Esophagus squamous epithelium (tissue), 5 donors: ENCODE measurements at regions not wholly inside any gene's neighbourhood (a gene's known extent, or its start where the extent isn't known, plus 50 kb on each side); places are given as distances from the start of the nearest gene placed in this dataset.

Source experiments
- DNase-seq: peaks from one replicate; lab custom pipeline; 2025; lab: John Stamatoyannopoulos, UW
- H3K27ac ChIP-seq, 4 donors: fragments of 200-600 bp; sonication (generic); one replicate each; pipeline ENCODE4 v1.5.1; 2016 to 2019; ENCODE audit warnings: mild to moderate bottlenecking in 1 of 4
- H3K27me3 ChIP-seq, 4 donors: fragments of 200-600 bp; sonication (generic); 1 replicate in 3 of 4; 2 replicates in 1 of 4; pipeline versions ENCODE4 v1.5.1 to v1.6.0; 2017 to 2021; ENCODE audit warnings: antibody characterized with exemption in 1 of 4
- H3K36me3 ChIP-seq, 3 donors: fragments of 200-600 bp; sonication (generic); one replicate each; pipeline ENCODE4 v1.5.1; 2016 to 2019
- H3K4me1 ChIP-seq, 3 donors: fragments of 200-600 bp; sonication (generic); one replicate each; pipeline ENCODE4 v1.5.1; 2017 to 2019
- H3K4me3 ChIP-seq, 4 donors: fragments of 200-600 bp; sonication (generic); 1 replicate in 3 of 4; 2 replicates in 1 of 4; pipeline ENCODE4 v1.5.1; 2016 to 2019; ENCODE audit warnings: mild to moderate bottlenecking in 2 of 4, moderate library complexity in 1 of 4
- H3K9me3 ChIP-seq, 3 donors: fragments of 200-600 bp; sonication (generic); one replicate each; pipeline ENCODE4 v1.5.1; 2016 to 2019
- CTCF ChIP-seq, 6 experiments: fragments of 450-650 bp in 4 of 6; fragments of 200-600 bp in 2 of 6; sonication (generic) in 2 of 6; IDR thresholded peaks; one replicate each; pipeline ENCODE4 v1.5.1; 2016 to 2019; ENCODE audit warnings: antibody characterized with exemption in 6 of 6, mild to moderate bottlenecking in 4 of 6, moderate library complexity in 4 of 6
- POLR2A ChIP-seq, 4 donors: fragments of 450-650 bp; IDR thresholded peaks; one replicate each; pipeline ENCODE4 v1.6.1; 2017; ENCODE audit warnings: antibody characterized with exemption in 4 of 4, mild to moderate bottlenecking in 4 of 4, moderate library complexity in 3 of 4
- WGBS, 2 donors: methylation state at CpG; one replicate each; pipeline ENCODE4 v1.1.5; 2018; 5-methylcytosine and 5-hydroxymethylcytosine counted together
- intact Hi-C: fragments of 100-400 bp; cut with DNase I; formaldehyde crosslinking; loops from one replicate; pipeline ENCODE4 v1.15.0; 2022
- donor health status: DM: yes; HTN: yes; CAD: no.

GRCh38 chr5:120738568-120738967 lies 274.5 kb downstream of the PRR16 start:
- no peaks in the 10 kb centered on the region for H3K27me3 ChIP-seq
- H3K36me3 ChIP-seq = no peaks in the 10 kb centered on the region
- no peak overlapping the region for H3K27ac ChIP-seq
- intact Hi-C loops = no loop called here
- DNase-seq = no peak
- WGBS, 2 donors = 48 to 69% methylated on average over 2 of the region's 2 CpGs
- no peaks in the 10 kb centered on the region for H3K9me3 ChIP-seq
- H3K4me3 ChIP-seq = no peak overlapping the region
- no peaks in the 10 kb centered on the region for H3K4me1 ChIP-seq
- no peak for TF ChIP-seq POLR2A (IDR thresholded peaks at IDR 0.05)
- no peak for TF ChIP-seq CTCF (IDR thresholded peaks at IDR 0.05)

GRCh38 chr5:120740989-120741388 lies 276.9 kb downstream of the PRR16 start:
- Histone ChIP-seq H3K27me3 (no peaks in the 10 kb centered on the region), H3K4me1 (no peaks in the 10 kb centered on the region), H3K27ac (no peak overlapping the region), H3K4me3 (no peak overlapping the region), H3K9me3 (no peaks in the 10 kb centered on the region), H3K36me3 (no peaks in the 10 kb centered on the region)
- TF ChIP-seq POLR2A (IDR thresholded peaks at IDR 0.05) = no peak
- TF ChIP-seq CTCF (IDR thresholded peaks at IDR 0.05) = no peak
- DNase-seq = no peak
- intact Hi-C loops = no loop called here

- 82 to 85% methylated on average over 2 of the region's 2 CpGs for WGBS, 2 donors
- Histone ChIP-seq H3K9me3 (no peaks in the 10 kb centered on the region), H3K27ac (no peak overlapping the region), H3K27me3 (no peaks in the 10 kb centered on the region), H3K4me3 (no peak overlapping the region), H3K36me3 (no peaks in the 10 kb centered on the region), H3K4me1 (no peaks in the 10 kb centered on the region)
- intact Hi-C loops = no loop called here
- no peak for DNase-seq
- TF ChIP-seq POLR2A (IDR thresholded peaks at IDR 0.05) (no peak), CTCF (IDR thresholded peaks at IDR 0.05) (no peak)
Observed at GRCh38 chr5:120748474-120748873, 284.4 kb downstream of the PRR16 start.

GRCh38 chr5:120749737-120750136 lies 285.6 kb downstream of the PRR16 start:
- H3K27me3 ChIP-seq = no peaks in the 10 kb centered on the region
- intact Hi-C loops = no loop called here
- H3K4me1 ChIP-seq = no peaks in the 10 kb centered on the region
- no peak for TF ChIP-seq CTCF (IDR thresholded peaks at IDR 0.05)
- no peak for TF ChIP-seq POLR2A (IDR thresholded peaks at IDR 0.05)
- 44 to 50% methylated on average over 3 of the region's 3 CpGs for WGBS, 2 donors
- H3K4me3 ChIP-seq = no peak overlapping the region
- DNase-seq = no peak
- H3K27ac ChIP-seq = no peak overlapping the region
- H3K36me3 ChIP-seq = no peaks in the 10 kb centered on the region
- H3K9me3 ChIP-seq = no peaks in the 10 kb centered on the region

- H3K27me3 ChIP-seq = no peaks in the 10 kb centered on the region
- DNase-seq = no peak
- no peaks in the 10 kb centered on the region for H3K36me3 ChIP-seq
- TF ChIP-seq POLR2A (IDR thresholded peaks at IDR 0.05) = no peak
- TF ChIP-seq CTCF (IDR thresholded peaks at IDR 0.05) = no peak
- no peaks in the 10 kb centered on the region for H3K9me3 ChIP-seq
- no peak overlapping the region for H3K27ac ChIP-seq
- intact Hi-C loops = no loop called here
- no peak overlapping the region for H3K4me3 ChIP-seq
- no peaks in the 10 kb centered on the region for H3K4me1 ChIP-seq
Observed at GRCh38 chr5:120759587-120759986, 295.5 kb downstream of the PRR16 start.
